ENCODE measurements at regions not wholly inside any gene's neighbourhood (a gene's known extent, or its start where the extent isn't known, plus 50 kb on each side); places are given as distances from the start of the nearest gene placed in this dataset.

DNA sequence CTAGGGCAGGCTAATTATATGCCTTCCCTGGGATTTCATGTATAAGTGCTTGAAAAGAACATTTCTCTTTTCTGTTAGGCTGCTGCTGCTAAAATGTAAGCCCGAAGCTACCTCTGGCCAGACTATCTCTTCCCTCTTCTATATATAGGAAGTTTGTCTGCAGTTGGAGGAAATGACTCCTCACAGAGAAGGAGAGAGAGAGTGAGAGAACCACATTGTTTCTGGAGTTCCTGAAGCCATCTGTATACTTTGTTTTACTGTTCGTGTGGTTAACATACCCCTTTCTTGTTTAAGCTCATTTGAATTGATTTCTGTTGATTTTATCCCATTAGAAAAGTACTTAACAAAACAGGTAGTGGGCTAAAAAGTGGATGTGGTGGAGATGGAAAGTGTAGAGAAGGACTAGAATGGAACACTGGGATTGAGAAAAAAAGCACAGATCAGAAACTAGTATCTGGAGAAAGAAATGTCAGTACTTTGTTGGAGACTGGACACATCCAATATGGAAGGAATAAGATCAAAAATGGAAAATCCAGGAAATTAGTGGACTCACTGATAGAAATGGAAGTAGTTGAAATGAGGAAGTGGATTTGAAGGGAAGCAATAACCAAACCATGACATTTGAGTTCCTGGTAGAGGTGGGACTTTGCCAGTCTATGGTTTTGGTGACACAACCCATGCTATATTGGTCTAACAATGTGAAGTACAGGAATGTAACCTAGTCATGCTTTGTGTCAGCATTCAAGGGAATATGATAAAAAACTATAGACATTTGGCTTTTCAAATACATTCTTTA, 112.6 kb downstream of the TMA16 start:
- DNase-seq (ENCODE audit: low spot score in 2 of 2, unreplicated experiment in 2 of 2): no peak
- H3K27me3 Mint-ChIP-seq (ENCODE audit: low read depth): peaks cover 9% of the 10 kb centered on the region
- H3K4me1 Mint-ChIP-seq: no peaks in the 10 kb centered on the region
- H3K36me3 Mint-ChIP-seq: no peaks in the 10 kb centered on the region
- no peak for TF ChIP-seq CTCF (IDR thresholded peaks at IDR 0.05; ENCODE audit: unreplicated experiment)
- H3K4me3 Mint-ChIP-seq: no peak overlapping the region
- H3K27ac Mint-ChIP-seq: no peak overlapping the region
- H3K9me3 Mint-ChIP-seq: no peaks in the 10 kb centered on the region

DNA sequence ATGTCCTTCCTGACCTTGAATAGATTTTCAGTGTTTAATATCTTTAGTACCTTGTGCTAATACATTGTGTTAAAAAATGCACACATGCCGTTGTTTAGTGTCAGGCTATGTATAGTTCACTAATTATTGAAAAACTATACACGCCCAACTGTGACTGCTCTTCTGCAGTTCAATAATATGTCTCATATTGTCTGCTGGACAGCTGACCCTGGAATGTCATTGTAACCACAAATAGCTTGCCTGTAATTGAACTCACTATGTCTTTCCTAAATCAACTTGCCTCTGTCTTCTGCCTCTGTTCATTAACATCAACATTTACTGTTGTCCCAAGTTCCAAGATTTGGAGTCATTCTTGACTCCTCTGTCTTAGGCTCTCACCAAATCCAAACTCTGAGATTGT, 114.5 kb downstream of the TMA16 start:
- DNase-seq (ENCODE audit: low spot score in 2 of 2, unreplicated experiment in 2 of 2): no peak
- no peak overlapping the region for H3K4me3 Mint-ChIP-seq
- H3K9me3 Mint-ChIP-seq: no peaks in the 10 kb centered on the region
- H3K27ac Mint-ChIP-seq: no peak overlapping the region
- H3K27me3 Mint-ChIP-seq (ENCODE audit: low read depth): peaks cover 15% of the 10 kb centered on the region
- no peaks in the 10 kb centered on the region for H3K4me1 Mint-ChIP-seq
- no peak for TF ChIP-seq CTCF (IDR thresholded peaks at IDR 0.05; ENCODE audit: unreplicated experiment)
- H3K36me3 Mint-ChIP-seq: no peaks in the 10 kb centered on the region

GRCh38 chr4:163610648-163611047, 116.2 kb downstream of the TMA16 start:
- no peak for TF ChIP-seq CTCF (IDR thresholded peaks at IDR 0.05; ENCODE audit: unreplicated experiment)
- Mint-ChIP-seq H3K4me3 (no peak overlapping the region), H3K4me1 (no peaks in the 10 kb centered on the region), H3K27me3 (ENCODE audit: low read depth) (peaks cover 20% of the 10 kb centered on the region), H3K36me3 (no peaks in the 10 kb centered on the region), H3K27ac (no peak overlapping the region), H3K9me3 (no peaks in the 10 kb centered on the region)
- no peak for DNase-seq (ENCODE audit: low spot score in 2 of 2, unreplicated experiment in 2 of 2)

- H3K27ac Mint-ChIP-seq: no peak overlapping the region
- no peaks in the 10 kb centered on the region for H3K9me3 Mint-ChIP-seq
- H3K4me1 Mint-ChIP-seq: no peaks in the 10 kb centered on the region
- no peaks in the 10 kb centered on the region for H3K36me3 Mint-ChIP-seq
- no peak for TF ChIP-seq CTCF (IDR thresholded peaks at IDR 0.05; ENCODE audit: unreplicated experiment)
- H3K4me3 Mint-ChIP-seq: no peak overlapping the region
- H3K27me3 Mint-ChIP-seq (ENCODE audit: low read depth): peaks cover 21% of the 10 kb centered on the region
- no peak for DNase-seq (ENCODE audit: low spot score in 2 of 2, unreplicated experiment in 2 of 2)
Measured at GRCh38 chr4:163611182-163611581, 116.7 kb downstream of the TMA16 start.

DNA sequence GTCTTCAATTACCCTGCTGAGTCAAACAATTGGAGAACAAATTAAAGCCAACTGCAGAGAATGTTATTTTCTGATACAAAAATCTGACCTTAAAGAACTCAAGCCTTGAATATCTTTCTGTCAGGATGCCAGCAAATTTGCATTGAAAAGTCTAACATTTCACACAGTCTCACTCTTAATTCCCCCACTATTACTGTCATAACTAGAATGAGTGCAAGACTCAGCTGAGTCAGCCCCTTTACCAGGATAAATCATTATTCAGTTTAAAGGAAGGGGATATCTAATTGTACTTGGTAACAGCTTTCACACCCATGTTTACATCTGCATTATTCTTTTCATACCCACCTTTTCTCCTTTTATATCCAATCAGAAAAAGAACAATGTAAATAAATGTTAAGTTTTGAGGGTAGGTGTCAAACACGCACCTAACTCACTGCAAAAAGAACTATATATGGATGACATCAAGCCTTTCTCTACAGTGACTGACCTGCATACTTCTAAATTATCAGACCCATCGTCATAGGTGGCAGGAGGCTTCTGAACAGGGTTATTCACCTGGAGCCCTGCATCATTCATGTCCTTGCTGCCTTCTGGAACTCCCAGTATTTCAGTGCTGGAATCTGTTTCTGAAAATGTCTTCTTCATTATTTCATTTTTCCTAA, 117.4 kb downstream of the TMA16 start:
- H3K36me3 Mint-ChIP-seq: no peaks in the 10 kb centered on the region

More for the DNA sequence above, 117.4 kb downstream of the TMA16 start:
- H3K9me3 Mint-ChIP-seq: no peaks in the 10 kb centered on the region
- no peak for TF ChIP-seq CTCF (IDR thresholded peaks at IDR 0.05; ENCODE audit: unreplicated experiment)
- no peak overlapping the region for H3K4me3 Mint-ChIP-seq
- no peaks in the 10 kb centered on the region for H3K4me1 Mint-ChIP-seq
- no peak overlapping the region for H3K27ac Mint-ChIP-seq
- DNase-seq (ENCODE audit: low spot score in 2 of 2, unreplicated experiment in 2 of 2): no peak
- H3K27me3 Mint-ChIP-seq (ENCODE audit: low read depth): peaks cover 21% of the 10 kb centered on the region
